ENCODE measurements at regions not wholly inside any gene's neighbourhood (a gene's known extent, or its start where the extent isn't known, plus 50 kb on each side); places are given as distances from the start of the nearest gene placed in this dataset.

DNA sequence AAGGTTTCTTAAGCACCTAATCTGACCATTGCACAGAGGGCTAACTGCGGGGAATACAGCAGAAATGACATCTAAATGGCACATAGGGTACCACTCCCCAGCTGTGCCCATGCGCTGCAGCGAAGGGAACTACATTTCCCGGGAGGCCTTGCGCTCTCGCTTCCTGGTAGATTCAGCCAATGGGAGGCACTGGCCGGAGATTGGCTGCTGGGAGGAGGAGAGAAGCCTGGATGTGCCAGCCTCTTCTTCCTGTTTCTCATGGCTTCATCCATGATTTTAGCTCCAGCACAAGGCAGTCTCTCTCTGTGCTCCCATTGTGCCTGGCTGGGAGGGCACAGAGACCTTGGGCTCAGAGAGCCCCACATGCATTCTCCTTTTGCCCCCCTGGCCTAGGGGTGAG is 101.7 kb upstream of the FOXA2 start:
- TF ChIP-seq, protein P1, sequence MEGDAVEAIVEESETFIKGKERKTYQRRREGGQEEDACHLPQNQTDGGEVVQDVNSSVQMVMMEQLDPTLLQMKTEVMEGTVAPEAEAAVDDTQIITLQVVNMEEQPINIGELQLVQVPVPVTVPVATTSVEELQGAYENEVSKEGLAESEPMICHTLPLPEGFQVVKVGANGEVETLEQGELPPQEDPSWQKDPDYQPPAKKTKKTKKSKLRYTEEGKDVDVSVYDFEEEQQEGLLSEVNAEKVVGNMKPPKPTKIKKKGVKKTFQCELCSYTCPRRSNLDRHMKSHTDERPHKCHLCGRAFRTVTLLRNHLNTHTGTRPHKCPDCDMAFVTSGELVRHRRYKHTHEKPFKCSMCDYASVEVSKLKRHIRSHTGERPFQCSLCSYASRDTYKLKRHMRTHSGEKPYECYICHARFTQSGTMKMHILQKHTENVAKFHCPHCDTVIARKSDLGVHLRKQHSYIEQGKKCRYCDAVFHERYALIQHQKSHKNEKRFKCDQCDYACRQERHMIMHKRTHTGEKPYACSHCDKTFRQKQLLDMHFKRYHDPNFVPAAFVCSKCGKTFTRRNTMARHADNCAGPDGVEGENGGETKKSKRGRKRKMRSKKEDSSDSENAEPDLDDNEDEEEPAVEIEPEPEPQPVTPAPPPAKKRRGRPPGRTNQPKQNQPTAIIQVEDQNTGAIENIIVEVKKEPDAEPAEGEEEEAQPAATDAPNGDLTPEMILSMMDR (IDR thresholded peaks at IDR 0.05), result no peak
- TF ChIP-seq POLR2A (IDR thresholded peaks at IDR 0.05), result no peak

Data from adrenal gland (tissue), 5 donors.